GM21825 (cell line): ENCODE measurements at regions not wholly inside any gene's neighbourhood (a gene's known extent, or its start where the extent isn't known, plus 50 kb on each side); places are given as distances from the start of the nearest gene placed in this dataset.

Experiments
- ATAC-seq: cut with Tn5 transposase; IDR thresholded peaks from one replicate; pipeline ENCODE4 v1.9.1; 2021; ENCODE audit warnings: mild to moderate bottlenecking, moderate library complexity; ENCODE audit not compliant: unreplicated experiment

- no peak for ATAC-seq
Observed at GRCh38 chr14:96931751-96932150, 134.6 kb downstream of the VRK1 start.

GRCh38 chr14:96934638-96935330 is 137.6 kb downstream of the VRK1 start:
- no peak for ATAC-seq

- ATAC-seq, result no peak
Observed at GRCh38 chr14:96938946-96939345, 141.8 kb downstream of the VRK1 start.

- ATAC-seq, result no peak
Observed at GRCh38 chr14:96940009-96940408, 142.8 kb downstream of the VRK1 start.

GRCh38 chr14:96944297-96944696 is 147.1 kb downstream of the VRK1 start:
- ATAC-seq, result no peak

GRCh38 chr14:96945721-96946120 is 148.5 kb downstream of the VRK1 start:
- no peak for ATAC-seq

- no peak for ATAC-seq
Observed at GRCh38 chr14:96949594-96949993, 152.4 kb downstream of the VRK1 start.

- no peak for ATAC-seq
Observed at GRCh38 chr14:96951511-96951910, 154.3 kb downstream of the VRK1 start.

GRCh38 chr14:96953087-96953874 is 156.1 kb downstream of the VRK1 start:
- no peak for ATAC-seq

- no peak for ATAC-seq
Observed at GRCh38 chr14:96953875-96954185, 156.6 kb downstream of the VRK1 start.

GRCh38 chr14:96956464-96957239 is 159.5 kb downstream of the VRK1 start:
- no peak for ATAC-seq

GRCh38 chr14:96958057-96958456 is 160.9 kb downstream of the VRK1 start:
- no peak for ATAC-seq

GRCh38 chr14:96959992-96960391 is 162.8 kb downstream of the VRK1 start:
- no peak for ATAC-seq

GRCh38 chr14:96960598-96961116 is 163.5 kb downstream of the VRK1 start:
- ATAC-seq, result no peak

GRCh38 chr14:96961895-96962294 is 164.7 kb downstream of the VRK1 start:
- ATAC-seq, result no peak

GRCh38 chr14:96962337-96962736 is 165.2 kb downstream of the VRK1 start:
- no peak for ATAC-seq

GRCh38 chr14:96964726-96965415 is 167.7 kb downstream of the VRK1 start:
- no peak for ATAC-seq

GRCh38 chr14:96965885-96966595 is 168.9 kb downstream of the VRK1 start:
- no peak for ATAC-seq

GRCh38 chr14:96975116-96975515 is 177.9 kb downstream of the VRK1 start:
- no peak for ATAC-seq

- ATAC-seq, result no peak
Observed at GRCh38 chr14:96978525-96979272, 181.5 kb downstream of the VRK1 start.
